HepG2 (cell line): ENCODE measurements at regions not wholly inside any gene's neighbourhood (a gene's known extent, or its start where the extent isn't known, plus 50 kb on each side); places are given as distances from the start of the nearest gene placed in this dataset.

Source experiments
- CREM ChIP-seq, 2 experiments: sonication (generic) in 1 of 2; formaldehyde crosslinking in 1 of 2; IDR thresholded peaks; 2 replicates each; pipeline versions ENCODE4 v1.4.0 to v1.6.1; 2016 to 2020; ENCODE audit warnings: antibody characterized with exemption in 1 of 2, mild to moderate bottlenecking in 1 of 2, missing genetic modification reagents in 1 of 2
- DPF2 ChIP-seq: sonication (generic); formaldehyde crosslinking; IDR thresholded peaks from 2 replicates; pipeline ENCODE4 v1.4.0; 2020; ENCODE audit warnings: mild to moderate bottlenecking, low read depth, missing genetic modification reagents, borderline replicate concordance
- EZH2 ChIP-seq: conservative IDR thresholded peaks from 2 replicates; pipeline ENCODE4 v1.6.1; 2012; ENCODE audit warnings: mild to moderate bottlenecking, low read depth, low read length, moderate library complexity
- GABPA ChIP-seq, 2 experiments: IDR thresholded peaks; 2 replicates each; pipeline ENCODE4 v1.6.1; 2011 to 2016; ENCODE audit warnings: low read depth in 2 of 2, low read length in 1 of 2, missing biosample characterization in 1 of 2, missing genetic modification characterization in 1 of 2
- HNF4G ChIP-seq, 2 experiments: sonication (generic) in 1 of 2; formaldehyde crosslinking in 1 of 2; IDR thresholded peaks; 2 replicates each; pipeline versions ENCODE4 v1.4.0 to v1.6.1; 2011 to 2020; ENCODE audit warnings: borderline replicate concordance in 2 of 2, low read depth in 2 of 2, mild to moderate bottlenecking in 2 of 2, low read length in 1 of 2, missing genetic modification reagents in 1 of 2, moderate library complexity in 1 of 2
- MAF1 ChIP-seq: sonication (generic); formaldehyde crosslinking; IDR thresholded peaks from 2 replicates; pipeline ENCODE4 v1.5.0; 2020; ENCODE audit warnings: missing genetic modification reagents, borderline replicate concordance
- MBNL3 ChIP-seq: fragments of 250-450 bp; sonication (Bioruptor Pico); conservative IDR thresholded peaks from 2 replicates; pipeline ENCODE4 v1.8.0; 2022; ENCODE audit warnings: mild to moderate bottlenecking, inconsistent platforms
- POGZ ChIP-seq: sonication (generic); formaldehyde crosslinking; IDR thresholded peaks from 2 replicates; pipeline ENCODE4 v1.4.0; 2020; ENCODE audit warnings: mild to moderate bottlenecking, missing genetic modification reagents
- RFX5 ChIP-seq: IDR thresholded peaks from 2 replicates; pipeline ENCODE4 v1.6.1; 2011; ENCODE audit warnings: low read depth, low read length, improper control_type of control experiment
- SMAD1 ChIP-seq: sonication (generic); formaldehyde crosslinking; IDR thresholded peaks from 2 replicates; pipeline ENCODE4 v1.4.0; 2020; ENCODE audit warnings: missing genetic modification reagents, low read depth, mild to moderate bottlenecking, borderline replicate concordance
- SNAPC2 ChIP-seq: sonication (generic); formaldehyde crosslinking; IDR thresholded peaks from 2 replicates; pipeline ENCODE4 v1.8.1; 2022; ENCODE audit warnings: mild to moderate bottlenecking, missing genetic modification reagents
- YEATS4 ChIP-seq: sonication (generic); formaldehyde crosslinking; IDR thresholded peaks from 2 replicates; pipeline ENCODE4 v1.4.0; 2020; ENCODE audit warnings: missing genetic modification reagents, borderline replicate concordance
- ZC3H13 ChIP-seq: sonication (generic); formaldehyde crosslinking; IDR thresholded peaks from 2 replicates; pipeline ENCODE4 v1.8.1; 2023; ENCODE audit warnings: mild to moderate bottlenecking, missing genetic modification reagents, moderate library complexity
- ZNF281 ChIP-seq: sonication (generic); formaldehyde crosslinking; IDR thresholded peaks from 2 replicates; pipeline ENCODE4 v1.4.0; 2020; ENCODE audit warnings: missing genetic modification reagents, borderline replicate concordance
- ZNF589 ChIP-seq: sonication (generic); formaldehyde crosslinking; conservative IDR thresholded peaks from 2 replicates; pipeline ENCODE4 v1.8.0; 2022; ENCODE audit warnings: mild to moderate bottlenecking, moderate library complexity, missing genetic modification reagents
- ZSCAN9 ChIP-seq: IDR thresholded peaks from 2 replicates; pipeline ENCODE4 v1.6.1; 2016; ENCODE audit warnings: borderline replicate concordance
- TF ChIP-seq, protein P1 (sequence below): sonication (generic); formaldehyde crosslinking; IDR thresholded peaks from 2 replicates; pipeline ENCODE4 v1.4.0; 2020; ENCODE audit warnings: mild to moderate bottlenecking, missing genetic modification reagents
- TF ChIP-seq, protein P2 (sequence below): sonication (generic); formaldehyde crosslinking; IDR thresholded peaks from 2 replicates; pipeline ENCODE4 v1.5.0; 2020; ENCODE audit warnings: mild to moderate bottlenecking, missing genetic modification reagents
- TF ChIP-seq, protein P3 (sequence below): sonication (generic); formaldehyde crosslinking; IDR thresholded peaks from 2 replicates; pipeline ENCODE4 v1.4.0; 2020; ENCODE audit warnings: missing genetic modification reagents
- TF ChIP-seq, protein P4 (sequence below): sonication (generic); formaldehyde crosslinking; IDR thresholded peaks from 2 replicates; pipeline ENCODE4 v1.4.0; 2020; ENCODE audit warnings: mild to moderate bottlenecking, missing genetic modification reagents

- TF ChIP-seq MBNL3 (CRISPR knock-in tag) (no peak), EZH2 (no peak), POGZ (CRISPR knock-in tag) (peak; percentile 81), MAF1 (no peak), ZSCAN9 (CRISPR knock-in tag) (peak; percentile 86; the same call in 1 of the 2 replicates), ZC3H13 (CRISPR knock-in tag) (no peak), GABPA (IDR thresholded peaks at IDR 0.05; ENCODE audit: low read depth, low read length) (no peak), GABPA (CRISPR knock-in tag; IDR thresholded peaks at IDR 0.05; ENCODE audit: low read depth) (peak; percentile 48), HNF4G (IDR thresholded peaks at IDR 0.05; ENCODE audit: borderline replicate concordance, low read depth, low read length) (peak; percentile 80), HNF4G (CRISPR knock-in tag; IDR thresholded peaks at IDR 0.05; ENCODE audit: borderline replicate concordance, low read depth) (peak; percentile 71; the same call in 1 of the 2 replicates), SMAD1 (CRISPR knock-in tag) (no peak), ZNF589 (CRISPR knock-in tag) (no peak), DPF2 (CRISPR knock-in tag) (peak; percentile 91), YEATS4 (CRISPR knock-in tag) (peak; percentile 28; the same call in 1 of the 2 replicates), RFX5 (no peak), CREM (IDR thresholded peaks at IDR 0.05) (peak; percentile 86), CREM (CRISPR knock-in tag; IDR thresholded peaks at IDR 0.05) (no peak), ZNF281 (CRISPR knock-in tag) (no peak), SNAPC2 (CRISPR knock-in tag) (peak; percentile 10; the same call in 1 of the 2 replicates)
- TF ChIP-seq, protein P1, sequence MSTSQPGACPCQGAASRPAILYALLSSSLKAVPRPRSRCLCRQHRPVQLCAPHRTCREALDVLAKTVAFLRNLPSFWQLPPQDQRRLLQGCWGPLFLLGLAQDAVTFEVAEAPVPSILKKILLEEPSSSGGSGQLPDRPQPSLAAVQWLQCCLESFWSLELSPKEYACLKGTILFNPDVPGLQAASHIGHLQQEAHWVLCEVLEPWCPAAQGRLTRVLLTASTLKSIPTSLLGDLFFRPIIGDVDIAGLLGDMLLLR (CRISPR knock-in tag): no peak
- TF ChIP-seq, protein P2, sequence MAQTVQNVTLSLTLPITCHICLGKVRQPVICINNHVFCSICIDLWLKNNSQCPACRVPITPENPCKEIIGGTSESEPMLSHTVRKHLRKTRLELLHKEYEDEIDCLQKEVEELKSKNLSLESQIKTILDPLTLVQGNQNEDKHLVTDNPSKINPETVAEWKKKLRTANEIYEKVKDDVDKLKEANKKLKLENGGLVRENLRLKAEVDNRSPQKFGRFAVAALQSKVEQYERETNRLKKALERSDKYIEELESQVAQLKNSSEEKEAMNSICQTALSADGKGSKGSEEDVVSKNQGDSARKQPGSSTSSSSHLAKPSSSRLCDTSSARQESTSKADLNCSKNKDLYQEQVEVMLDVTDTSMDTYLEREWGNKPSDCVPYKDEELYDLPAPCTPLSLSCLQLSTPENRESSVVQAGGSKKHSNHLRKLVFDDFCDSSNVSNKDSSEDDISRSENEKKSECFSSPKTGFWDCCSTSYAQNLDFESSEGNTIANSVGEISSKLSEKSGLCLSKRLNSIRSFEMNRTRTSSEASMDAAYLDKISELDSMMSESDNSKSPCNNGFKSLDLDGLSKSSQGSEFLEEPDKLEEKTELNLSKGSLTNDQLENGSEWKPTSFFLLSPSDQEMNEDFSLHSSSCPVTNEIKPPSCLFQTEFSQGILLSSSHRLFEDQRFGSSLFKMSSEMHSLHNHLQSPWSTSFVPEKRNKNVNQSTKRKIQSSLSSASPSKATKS (CRISPR knock-in tag): 0 out of 2 replicates have a peak, but pooled peaks have one; percentile 83
- TF ChIP-seq, protein P3, sequence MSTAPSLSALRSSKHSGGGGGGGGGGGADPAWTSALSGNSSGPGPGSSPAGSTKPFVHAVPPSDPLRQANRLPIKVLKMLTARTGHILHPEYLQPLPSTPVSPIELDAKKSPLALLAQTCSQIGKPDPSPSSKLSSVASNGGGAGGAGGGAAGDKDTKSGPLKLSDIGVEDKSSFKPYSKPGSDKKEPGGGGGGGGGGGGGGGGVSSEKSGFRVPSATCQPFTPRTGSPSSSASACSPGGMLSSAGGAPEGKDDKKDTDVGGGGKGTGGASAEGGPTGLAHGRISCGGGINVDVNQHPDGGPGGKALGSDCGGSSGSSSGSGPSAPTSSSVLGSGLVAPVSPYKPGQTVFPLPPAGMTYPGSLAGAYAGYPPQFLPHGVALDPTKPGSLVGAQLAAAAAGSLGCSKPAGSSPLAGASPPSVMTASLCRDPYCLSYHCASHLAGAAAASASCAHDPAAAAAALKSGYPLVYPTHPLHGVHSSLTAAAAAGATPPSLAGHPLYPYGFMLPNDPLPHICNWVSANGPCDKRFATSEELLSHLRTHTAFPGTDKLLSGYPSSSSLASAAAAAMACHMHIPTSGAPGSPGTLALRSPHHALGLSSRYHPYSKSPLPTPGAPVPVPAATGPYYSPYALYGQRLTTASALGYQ: peak; percentile 84
- TF ChIP-seq, protein P4, sequence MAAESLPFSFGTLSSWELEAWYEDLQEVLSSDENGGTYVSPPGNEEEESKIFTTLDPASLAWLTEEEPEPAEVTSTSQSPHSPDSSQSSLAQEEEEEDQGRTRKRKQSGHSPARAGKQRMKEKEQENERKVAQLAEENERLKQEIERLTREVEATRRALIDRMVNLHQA (CRISPR knock-in tag): no peak
Measured at GRCh38 chr2:62653582-62654422, 51.7 kb upstream of the EHBP1 start (continued).
